ENCODE measurements at regions not wholly inside any gene's neighbourhood (a gene's known extent, or its start where the extent isn't known, plus 50 kb on each side); places are given as distances from the start of the nearest gene placed in this dataset.
"Not testable (repeated sequence)": the region's sequence is repeated elsewhere in the genome, so short reads cannot be mapped to it uniquely, and the experiment has no call there.

GRCh38 chr5:1731091-1731639, 68.5 kb downstream of the MRPL36 start:
- DNase-seq (ENCODE audit: low read depth in 2 of 2) = no peak

DNA sequence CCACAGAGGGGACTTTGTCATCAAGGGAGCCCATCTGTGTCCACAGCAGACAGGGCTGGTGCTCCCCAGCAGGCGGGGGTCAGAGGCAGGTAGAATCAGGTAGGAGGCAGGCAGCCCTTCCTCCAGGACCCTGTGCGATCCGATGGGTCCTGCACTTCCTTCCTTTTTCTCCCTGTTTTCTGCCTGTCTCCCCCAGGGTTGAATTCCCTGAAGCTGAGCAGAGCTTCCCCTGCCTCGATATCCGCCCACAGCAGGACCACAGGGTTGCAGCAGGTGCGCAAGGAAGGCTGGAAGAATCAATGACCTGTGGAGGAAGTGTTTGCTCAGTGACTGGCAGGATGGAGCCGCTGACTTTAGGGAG, 69.2 kb downstream of the MRPL36 start:
- DNase-seq (ENCODE audit: low read depth in 2 of 2) = no peak

DNA sequence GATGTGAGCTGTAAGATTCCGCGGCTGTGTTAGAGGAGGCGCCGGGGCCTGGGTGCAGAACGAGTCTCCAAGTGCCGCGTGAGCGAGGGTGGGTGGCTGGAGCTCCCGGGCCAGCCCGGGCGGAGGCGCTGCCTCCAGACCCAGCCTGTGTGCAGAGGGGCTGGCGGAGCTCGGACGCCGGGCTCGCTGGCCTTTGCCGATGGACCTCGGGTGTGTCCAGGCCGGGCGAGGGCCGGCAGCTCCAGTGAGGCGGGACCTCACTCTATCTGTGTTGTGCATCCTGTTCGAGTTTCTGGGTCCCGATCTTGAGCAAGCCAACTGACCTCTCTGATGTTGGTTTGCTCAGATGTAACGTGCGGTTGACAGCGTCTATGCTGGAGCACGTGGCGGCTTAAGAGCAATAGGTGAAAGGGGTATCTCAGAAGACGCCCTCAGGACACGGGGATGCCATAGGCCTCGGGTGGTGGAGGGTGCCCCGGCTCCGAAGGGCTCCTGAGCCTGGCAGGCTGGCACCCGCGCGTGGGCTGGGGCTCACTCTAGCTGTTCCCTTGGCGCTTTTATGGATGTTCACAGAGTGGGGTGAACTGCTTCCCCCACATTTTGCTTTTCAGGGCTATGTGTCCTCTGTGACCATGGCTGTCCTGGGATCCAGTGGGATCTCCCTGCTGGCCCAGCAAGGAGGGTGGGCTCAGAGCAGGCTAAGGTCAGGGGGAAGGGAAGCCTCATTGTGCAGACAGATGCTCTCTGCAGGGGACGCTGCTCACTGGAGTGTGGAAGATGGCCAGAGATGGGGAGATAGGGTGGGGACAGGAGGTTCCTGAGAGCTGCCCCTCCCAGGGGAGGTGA, 69.8 kb downstream of the MRPL36 start:
- DNase-seq (ENCODE audit: low read depth in 2 of 2) = no peak

DNA sequence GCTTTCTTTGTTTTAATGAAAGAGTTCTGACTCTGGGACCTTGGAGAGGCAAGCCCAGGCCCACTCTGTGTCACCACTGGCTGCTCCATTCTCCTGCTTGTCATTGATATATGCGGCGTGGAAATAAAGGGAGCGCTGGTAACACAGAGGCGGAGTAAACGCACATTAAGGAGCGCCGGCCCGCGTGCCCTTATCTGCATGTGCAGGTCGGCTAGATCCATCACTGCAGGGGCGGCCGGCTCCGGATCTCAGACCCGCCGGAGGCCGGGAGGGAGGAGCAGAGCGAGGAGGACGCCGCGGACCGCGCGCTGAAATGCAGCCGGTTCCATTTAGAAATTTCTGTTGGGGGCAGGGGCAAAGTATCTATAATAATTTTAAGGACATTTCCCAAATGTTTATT, 70.8 kb downstream of the MRPL36 start:
- no peak for DNase-seq (ENCODE audit: low read depth in 2 of 2)

- DNase-seq (ENCODE audit: low read depth in 2 of 2) = no peak
Measured at GRCh38 chr5:1727571-1727970, 72.1 kb downstream of the MRPL36 start.

- DNase-seq (ENCODE audit: low read depth in 2 of 2) = no peak
Measured at GRCh38 chr5:1726956-1727355, 72.7 kb downstream of the MRPL36 start.

- DNase-seq (ENCODE audit: low read depth in 2 of 2) = no peak
Measured at GRCh38 chr5:1726469-1726865, 73.2 kb downstream of the MRPL36 start.

DNA sequence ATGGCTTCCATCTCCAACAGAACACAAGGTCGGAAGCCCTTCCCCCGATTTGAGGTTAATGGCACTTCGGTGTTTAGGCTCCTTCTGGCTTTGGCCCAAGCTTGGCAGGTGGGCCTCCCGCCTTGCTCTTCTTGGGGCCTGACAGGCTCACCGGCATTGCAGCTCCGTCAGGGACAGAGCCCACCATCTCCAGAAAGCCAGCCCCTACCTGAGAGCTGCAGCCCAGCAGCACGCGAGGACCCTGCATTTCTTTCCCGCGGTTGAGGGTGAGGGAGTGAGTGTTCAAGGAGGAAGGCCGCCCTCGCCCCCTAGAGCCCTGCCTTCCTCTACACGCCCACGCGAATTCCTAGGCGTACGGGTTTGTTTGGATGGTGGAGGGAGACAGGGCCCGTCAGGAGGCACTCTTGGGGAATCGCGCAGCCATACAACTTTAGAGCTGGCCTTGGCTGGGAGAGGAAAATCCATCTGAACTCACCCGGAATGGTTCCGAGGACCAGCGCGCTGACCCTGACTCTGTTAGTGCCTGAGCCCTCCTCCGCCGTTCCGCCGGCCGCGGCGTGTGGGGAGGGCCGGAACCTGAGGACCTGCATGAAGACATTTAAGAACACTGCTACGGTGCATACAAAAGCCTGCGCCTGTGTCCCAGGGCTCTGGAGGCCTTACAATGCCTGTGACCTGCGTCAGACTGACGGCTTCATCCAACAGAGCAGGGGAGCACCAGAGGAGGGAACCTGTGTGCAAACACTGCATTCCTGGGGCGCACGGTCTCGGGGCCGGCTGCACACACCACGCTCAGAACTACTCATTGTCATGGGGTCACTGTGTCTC, 73.8 kb downstream of the MRPL36 start:
- no peak for DNase-seq (ENCODE audit: low read depth in 2 of 2)

- DNase-seq (ENCODE audit: low read depth in 2 of 2) = no peak
Measured at GRCh38 chr5:1724822-1725602, 74.6 kb downstream of the MRPL36 start.

- DNase-seq (ENCODE audit: low read depth in 2 of 2) = no peak
Measured at GRCh38 chr5:1723957-1724821, 75.4 kb downstream of the MRPL36 start.

DNA sequence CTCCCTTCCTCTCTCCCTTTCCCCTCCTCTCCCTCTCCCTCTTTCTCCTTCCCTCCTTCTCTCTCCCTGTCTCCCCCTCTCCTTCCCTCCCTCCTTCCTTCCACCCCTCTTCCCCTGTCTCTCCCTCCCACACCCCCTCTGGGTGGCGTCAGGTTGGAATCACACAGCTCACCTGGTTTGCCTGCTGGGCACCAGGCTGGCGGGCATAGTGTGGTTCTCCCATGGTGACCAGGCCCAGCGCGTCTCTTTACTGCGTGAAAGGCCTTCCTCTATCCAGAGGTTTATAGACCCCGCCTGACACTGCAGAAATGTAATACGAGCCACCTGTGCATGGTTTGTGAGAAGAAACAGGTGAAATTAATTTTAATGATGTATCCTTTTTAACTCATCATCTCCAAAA, 76.2 kb downstream of the MRPL36 start:
- DNase-seq (ENCODE audit: low read depth in 2 of 2) = no peak

- no peak for DNase-seq (ENCODE audit: low read depth in 2 of 2)
Measured at GRCh38 chr5:1722877-1723276, 76.8 kb downstream of the MRPL36 start.

DNA sequence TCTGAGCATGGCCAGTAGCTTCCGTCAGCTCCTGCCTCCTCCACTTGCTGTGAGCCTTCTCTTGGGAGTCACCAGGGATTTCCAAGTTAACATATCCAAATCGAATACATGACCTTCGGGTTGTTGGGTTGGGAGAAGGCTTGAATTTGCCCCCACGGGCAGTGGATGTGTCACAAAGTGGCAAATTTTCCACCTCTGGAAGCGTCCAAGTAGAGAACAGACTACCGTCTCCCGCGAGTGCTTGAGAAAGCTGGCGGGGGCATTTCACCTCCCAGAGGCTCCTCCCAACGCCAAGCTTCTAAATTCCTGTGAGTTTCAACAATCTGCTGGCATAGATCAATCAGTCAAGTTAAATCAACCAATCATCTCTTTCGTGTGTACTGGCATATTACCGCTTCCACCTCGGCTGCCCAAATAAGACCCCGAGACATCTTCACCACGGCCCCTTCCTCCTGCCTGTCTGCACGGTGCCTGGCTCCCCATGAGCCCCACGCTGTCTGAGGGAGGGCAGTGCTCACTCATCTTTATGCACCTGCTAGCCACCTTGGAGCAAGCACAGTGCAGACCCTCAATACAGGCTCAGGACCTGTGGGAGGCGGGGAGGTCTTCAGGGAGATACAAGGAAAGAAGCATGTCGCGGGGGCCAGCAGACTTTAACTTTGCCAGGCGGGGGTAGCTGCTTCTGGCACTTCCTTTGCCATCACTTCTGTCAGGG, 79.1 kb downstream of the MRPL36 start:
- no peak for DNase-seq (ENCODE audit: low read depth in 2 of 2)

GRCh38 chr5:1719860-1720259, 79.8 kb downstream of the MRPL36 start:
- no peak for DNase-seq (ENCODE audit: low read depth in 2 of 2)

GRCh38 chr5:1718669-1719068, 81.0 kb downstream of the MRPL36 start:
- DNase-seq (ENCODE audit: low read depth in 2 of 2) = no peak

DNA sequence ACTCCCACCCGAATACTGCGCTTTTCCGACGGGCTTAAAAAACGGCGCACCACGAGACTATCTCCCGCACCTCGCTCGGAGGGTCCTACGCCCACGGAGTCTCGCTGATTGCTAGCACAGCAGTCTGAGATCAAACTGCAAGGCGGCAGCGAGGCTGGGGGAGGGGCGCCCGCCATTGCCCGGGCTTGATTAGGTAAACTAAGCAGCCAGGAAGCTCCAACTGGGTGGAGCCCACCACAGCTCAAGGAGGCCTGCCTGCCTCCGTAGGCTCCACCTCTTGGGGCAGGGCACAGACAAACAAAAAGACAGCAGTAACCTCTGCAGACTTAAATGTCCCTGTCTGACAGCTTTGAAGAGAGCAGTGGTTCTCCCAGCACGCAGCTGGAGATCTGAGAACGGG, 89.5 kb downstream of the MRPL36 start:
- DNase-seq (ENCODE audit: low read depth in 2 of 2) = not testable (repeated sequence)

DNA sequence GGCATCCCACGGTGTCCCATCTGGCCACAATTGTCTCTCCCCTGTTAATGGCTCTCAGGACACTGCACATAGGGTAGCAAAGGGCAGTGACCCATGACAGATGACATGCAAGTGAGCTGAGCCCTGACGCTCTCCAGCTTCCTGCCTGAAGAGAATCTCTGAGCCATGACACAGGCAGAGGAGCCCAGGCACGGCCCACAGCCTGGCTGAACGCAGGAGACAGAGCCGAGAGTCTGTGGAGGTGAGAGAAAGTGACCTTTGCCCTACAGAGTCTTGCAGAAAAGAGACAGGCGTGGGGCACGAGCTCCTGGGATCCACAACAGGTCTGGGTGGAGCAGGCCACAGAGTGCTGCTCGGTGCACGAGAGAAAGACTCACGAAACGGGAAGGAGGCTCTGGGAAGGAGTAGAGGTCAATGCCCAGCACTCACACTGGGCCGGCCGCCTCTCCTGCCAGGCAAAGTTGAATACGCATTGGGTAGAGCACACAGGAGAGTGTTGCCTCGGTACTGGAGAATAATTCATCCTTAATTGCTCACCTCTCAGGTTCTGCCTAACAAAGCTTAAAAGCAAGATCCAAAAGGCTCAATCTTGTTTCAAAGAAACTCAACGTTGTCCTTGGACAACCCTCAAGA, 90.3 kb downstream of the MRPL36 start:
- DNase-seq (ENCODE audit: low read depth in 2 of 2) = no peak

GRCh38 chr5:1708592-1709141, 91.0 kb downstream of the MRPL36 start:
- DNase-seq (ENCODE audit: low read depth in 2 of 2) = no peak

DNA sequence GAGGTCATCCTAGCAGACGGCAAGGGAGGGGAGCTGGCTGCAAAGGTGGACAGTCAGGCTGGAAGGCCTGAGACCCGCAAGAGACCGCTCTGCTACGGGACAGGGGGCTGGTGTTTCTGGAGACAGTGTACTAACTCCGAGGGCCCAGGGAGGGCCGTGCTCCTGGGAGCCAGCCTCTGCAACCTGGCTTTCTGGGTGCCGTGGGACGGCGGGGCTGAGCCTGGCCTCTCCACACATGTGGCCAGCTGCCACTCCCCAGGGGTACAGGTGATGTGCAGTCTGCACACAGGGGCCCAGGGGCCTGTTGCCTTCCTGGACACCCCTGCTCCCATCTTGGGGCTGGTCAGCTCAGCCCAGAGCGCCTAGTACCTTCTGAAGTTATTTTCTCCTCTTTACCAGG, 92.2 kb downstream of the MRPL36 start:
- no peak for DNase-seq (ENCODE audit: low read depth in 2 of 2)

DNA sequence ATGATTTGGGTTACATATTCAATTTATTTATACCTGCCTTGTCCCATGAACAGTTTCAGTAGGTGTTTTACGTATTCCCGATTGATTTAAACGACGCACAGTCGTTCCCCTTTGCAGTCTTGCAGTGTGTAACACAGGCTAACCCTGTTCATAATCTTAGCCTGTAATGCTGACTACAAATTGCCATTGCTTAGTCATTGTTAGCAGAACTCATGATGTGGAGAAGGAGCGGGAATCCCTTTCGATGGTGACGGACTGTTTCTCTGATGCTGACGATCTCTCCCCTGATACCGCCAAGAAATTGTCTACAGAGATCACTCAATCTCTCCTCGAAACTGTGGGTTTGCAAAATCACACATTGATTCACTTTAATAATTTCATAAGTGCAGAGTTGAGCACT, 93.2 kb downstream of the MRPL36 start:
- no peak for DNase-seq (ENCODE audit: low read depth in 2 of 2)

Data from activated CD8-positive, alpha-beta memory T cell treated with anti-CD3 and anti-CD28 coated beads for 4 hours (primary cell).